Ishikawa (cell line): ENCODE measurements at regions not wholly inside any gene's neighbourhood (a gene's known extent, or its start where the extent isn't known, plus 50 kb on each side); places are given as distances from the start of the nearest gene placed in this dataset.

Source experiments
- EP300 ChIP-seq: IDR thresholded peaks from 2 replicates; pipeline ENCODE4 v1.6.1; 2012; ENCODE audit warnings: borderline replicate concordance
- FOXM1 ChIP-seq: IDR thresholded peaks from 2 replicates; pipeline ENCODE4 v1.6.1; 2012; ENCODE audit warnings: low read depth, borderline replicate concordance
- MAX ChIP-seq: IDR thresholded peaks from 2 replicates; pipeline ENCODE4 v1.6.1; 2012
- NFIC ChIP-seq: IDR thresholded peaks from 2 replicates; pipeline ENCODE4 v1.6.1; 2012
- RAD21 ChIP-seq: IDR thresholded peaks from 2 replicates; pipeline ENCODE4 v1.6.1; 2012; ENCODE audit warnings: low read depth
- TAF1 ChIP-seq: IDR thresholded peaks from 2 replicates; pipeline ENCODE4 v1.6.1; 2012; ENCODE audit warnings: low read depth, mild to moderate bottlenecking
- TEAD4 ChIP-seq: IDR thresholded peaks from 2 replicates; pipeline ENCODE4 v1.6.1; 2012
- USF1 ChIP-seq: IDR thresholded peaks from 2 replicates; pipeline ENCODE4 v1.6.1; 2012
- YY1 ChIP-seq: IDR thresholded peaks from 2 replicates; pipeline ENCODE4 v1.6.1; 2012; ENCODE audit warnings: low read depth

GRCh38 chr2:34656632-34657031 lies 1057.5 kb upstream of the FAM98A start:
- TF ChIP-seq USF1, result no peak
- TF ChIP-seq MAX, result no peak
- TF ChIP-seq EP300, result no peak
- no peak for TF ChIP-seq NFIC
- no peak for TF ChIP-seq TEAD4
- no peak for TF ChIP-seq YY1
- TF ChIP-seq RAD21, result no peak
- TF ChIP-seq FOXM1, result no peak
- TF ChIP-seq TAF1, result no peak
